ENCODE measurements at regions not wholly inside any gene's neighbourhood (a gene's known extent, or its start where the extent isn't known, plus 50 kb on each side); places are given as distances from the start of the nearest gene placed in this dataset.
"Not testable (repeated sequence)": the region's sequence is repeated elsewhere in the genome, so short reads cannot be mapped to it uniquely, and the experiment has no call there.

DNA sequence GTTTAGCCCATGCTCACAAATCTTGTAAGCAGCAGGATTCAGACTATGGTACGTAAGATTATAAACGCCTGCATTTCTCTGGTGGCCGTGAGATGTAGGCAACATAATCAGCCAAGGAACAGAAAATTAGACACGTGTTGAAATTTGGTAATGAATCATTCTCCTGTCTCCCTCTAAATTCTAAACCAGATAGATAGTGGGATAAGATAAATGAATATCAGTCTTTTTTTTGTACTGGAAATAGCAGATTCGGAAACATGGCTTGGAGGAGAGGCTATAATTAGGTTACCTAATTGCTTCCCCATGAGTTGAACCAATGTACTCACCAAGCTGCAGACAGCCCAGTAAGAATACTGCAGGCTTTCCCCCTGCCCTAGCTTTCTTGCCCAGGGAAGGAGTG, 172.3 kb downstream of the TGFB2 start:
- Mint-ChIP-seq H3K4me3 (no peak overlapping the region), H3K36me3 (ENCODE audit: insufficient read depth) (no peaks in the 10 kb centered on the region), H3K4me1 (ENCODE audit: low read depth) (no peaks in the 10 kb centered on the region), H3K27me3 (ENCODE audit: low read depth) (peaks cover 8% of the 10 kb centered on the region), H3K9me3 (peaks cover 3% of the 10 kb centered on the region)
- no peak for ATAC-seq
- DNase-seq, result no peak

DNA sequence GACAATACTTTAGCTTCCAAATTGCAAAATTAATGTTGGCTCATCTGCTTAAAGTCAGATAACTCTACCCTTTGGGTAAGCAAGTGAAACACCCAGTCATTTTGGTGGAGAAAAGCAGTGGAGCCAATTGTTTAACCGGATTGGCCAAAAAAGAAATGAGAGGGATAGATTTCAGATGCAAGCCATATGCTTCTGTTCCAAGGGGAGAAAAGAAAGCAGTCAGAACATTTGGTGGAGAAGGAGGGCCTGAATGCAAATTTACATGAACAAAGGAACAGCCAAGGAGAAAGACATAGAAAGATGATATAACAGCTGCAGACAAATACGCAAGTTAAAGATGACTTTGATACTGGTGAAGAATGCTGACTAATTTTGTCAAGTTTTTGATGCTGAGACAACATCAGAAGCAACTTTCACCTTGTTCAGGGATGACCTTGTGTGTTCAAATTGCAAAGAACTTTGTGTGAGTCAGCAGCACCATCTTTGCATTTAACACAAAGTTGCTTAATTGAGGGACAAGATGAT, 173.1 kb downstream of the TGFB2 start:
- no peak for ATAC-seq
- Mint-ChIP-seq H3K4me1 (ENCODE audit: low read depth) (no peaks in the 10 kb centered on the region), H3K36me3 (ENCODE audit: insufficient read depth) (no peaks in the 10 kb centered on the region), H3K9me3 (no peaks in the 10 kb centered on the region), H3K4me3 (no peak overlapping the region), H3K27me3 (ENCODE audit: low read depth) (peaks cover 8% of the 10 kb centered on the region)
- DNase-seq, result no peak

DNA sequence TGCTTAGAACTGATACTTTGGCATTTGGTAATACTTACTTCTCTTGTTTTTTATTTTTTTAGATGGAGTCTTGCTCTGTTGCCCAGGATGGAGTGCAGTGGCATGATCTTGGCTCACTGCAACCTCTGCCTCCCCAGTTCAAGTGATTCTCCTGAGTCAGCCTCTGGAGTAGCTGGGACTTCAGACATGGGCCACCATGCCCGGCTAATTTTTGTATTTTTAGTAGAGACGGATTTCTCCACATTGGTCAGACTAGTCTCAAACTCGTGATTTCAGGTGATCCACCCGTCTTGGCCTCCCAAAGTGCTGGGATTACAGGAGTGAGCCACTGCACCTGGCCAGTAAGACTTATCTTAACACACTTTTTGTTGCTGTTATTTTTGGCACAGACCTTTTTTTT, 175.5 kb downstream of the TGFB2 start:
- peaks cover 13% of the 10 kb centered on the region for H3K27me3 Mint-ChIP-seq (ENCODE audit: low read depth)
- not testable (repeated sequence) for ATAC-seq; H3K9me3 Mint-ChIP-seq; H3K4me1 Mint-ChIP-seq (ENCODE audit: low read depth); H3K36me3 Mint-ChIP-seq (ENCODE audit: insufficient read depth); DNase-seq; H3K4me3 Mint-ChIP-seq

DNA sequence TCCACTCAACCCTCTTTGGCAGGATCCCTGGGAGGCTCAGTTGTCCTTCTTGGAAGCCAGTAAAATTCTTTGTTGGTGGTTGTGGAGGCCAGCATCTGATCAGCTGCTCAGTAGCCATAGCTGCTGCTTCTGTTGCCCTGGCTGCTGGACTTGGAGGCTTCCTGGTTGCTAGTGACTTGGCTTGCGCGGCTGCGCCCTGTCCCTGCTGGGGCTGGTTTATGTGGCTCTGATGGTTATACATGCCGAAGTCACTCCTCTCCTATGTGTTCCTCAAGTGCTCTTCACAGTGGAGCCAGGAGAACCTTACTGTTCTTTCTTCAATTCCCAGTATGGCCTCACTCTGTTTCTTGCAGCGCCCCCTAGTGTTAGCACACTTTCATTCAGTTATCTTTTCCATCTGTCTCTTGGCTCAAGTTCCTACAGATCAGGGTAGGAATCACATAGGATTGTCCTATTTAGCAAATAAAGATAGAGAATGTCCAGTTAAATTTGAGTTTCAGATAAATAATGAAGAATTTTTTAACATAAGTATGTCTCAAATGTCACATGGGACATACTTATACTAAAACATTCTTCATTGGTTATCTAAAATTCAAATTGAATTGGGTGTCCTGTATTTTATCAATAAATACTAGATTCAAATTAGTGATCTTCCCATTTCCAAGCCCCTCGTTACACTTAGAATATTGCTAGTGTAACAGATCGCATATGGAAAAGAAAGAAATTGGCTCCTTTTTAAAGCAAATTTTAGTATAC, 176.5 kb downstream of the TGFB2 start:
- ATAC-seq (no peak), DNase-seq (peak; percentile 15)
- no peaks in the 10 kb centered on the region for H3K4me1 Mint-ChIP-seq (ENCODE audit: low read depth)
- H3K4me3 Mint-ChIP-seq, result no peak overlapping the region
- H3K9me3 Mint-ChIP-seq, result no peaks in the 10 kb centered on the region
- peaks cover 13% of the 10 kb centered on the region for H3K27me3 Mint-ChIP-seq (ENCODE audit: low read depth)
- no peaks in the 10 kb centered on the region for H3K36me3 Mint-ChIP-seq (ENCODE audit: insufficient read depth)

DNA sequence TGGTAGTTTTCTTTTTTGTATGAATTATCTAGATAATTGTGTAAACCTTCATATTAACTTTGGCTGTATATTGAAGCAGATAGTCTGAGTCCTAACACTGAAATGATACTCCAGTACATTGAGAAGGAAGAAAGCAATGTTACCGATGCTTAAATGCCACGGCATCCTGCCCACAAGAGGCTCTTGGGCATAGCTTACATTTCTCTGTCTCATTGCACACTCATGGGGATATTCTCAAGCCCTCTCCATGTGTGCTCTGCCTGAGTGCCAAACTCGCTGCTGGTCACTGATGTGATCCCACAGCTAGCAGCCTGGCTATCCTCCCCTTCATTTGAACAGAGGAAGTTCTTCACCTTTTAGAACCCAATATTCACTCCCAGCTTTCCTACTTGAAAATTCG, 179.4 kb downstream of the TGFB2 start:
- Mint-ChIP-seq H3K9me3 (no peaks in the 10 kb centered on the region), H3K27me3 (ENCODE audit: low read depth) (peaks cover 8% of the 10 kb centered on the region), H3K36me3 (ENCODE audit: insufficient read depth) (no peaks in the 10 kb centered on the region), H3K4me3 (no peak overlapping the region), H3K4me1 (ENCODE audit: low read depth) (no peaks in the 10 kb centered on the region)
- DNase-seq (no peak), ATAC-seq (no peak)

DNA sequence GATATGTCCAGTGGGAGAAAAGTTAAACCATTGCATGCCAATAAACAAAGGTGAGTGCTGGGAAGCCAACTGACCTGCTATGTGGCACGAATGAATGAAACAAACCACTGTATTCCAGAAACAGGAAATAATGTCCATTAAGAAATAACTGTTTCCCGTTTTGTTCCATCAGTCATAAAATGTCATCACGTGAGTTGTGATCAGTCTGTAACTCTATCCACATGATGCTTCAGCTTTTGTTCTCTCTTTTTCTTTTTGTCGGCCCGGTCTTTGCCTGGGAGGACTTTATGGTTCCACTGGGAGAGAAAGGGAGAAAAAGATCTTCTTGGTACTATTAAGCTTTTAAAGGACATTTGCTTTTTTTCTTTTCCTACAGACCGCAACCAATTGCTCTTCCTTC, 179.9 kb downstream of the TGFB2 start:
- ATAC-seq, result no peak
- Mint-ChIP-seq H3K4me1 (ENCODE audit: low read depth) (no peaks in the 10 kb centered on the region), H3K36me3 (ENCODE audit: insufficient read depth) (no peaks in the 10 kb centered on the region)

DNA sequence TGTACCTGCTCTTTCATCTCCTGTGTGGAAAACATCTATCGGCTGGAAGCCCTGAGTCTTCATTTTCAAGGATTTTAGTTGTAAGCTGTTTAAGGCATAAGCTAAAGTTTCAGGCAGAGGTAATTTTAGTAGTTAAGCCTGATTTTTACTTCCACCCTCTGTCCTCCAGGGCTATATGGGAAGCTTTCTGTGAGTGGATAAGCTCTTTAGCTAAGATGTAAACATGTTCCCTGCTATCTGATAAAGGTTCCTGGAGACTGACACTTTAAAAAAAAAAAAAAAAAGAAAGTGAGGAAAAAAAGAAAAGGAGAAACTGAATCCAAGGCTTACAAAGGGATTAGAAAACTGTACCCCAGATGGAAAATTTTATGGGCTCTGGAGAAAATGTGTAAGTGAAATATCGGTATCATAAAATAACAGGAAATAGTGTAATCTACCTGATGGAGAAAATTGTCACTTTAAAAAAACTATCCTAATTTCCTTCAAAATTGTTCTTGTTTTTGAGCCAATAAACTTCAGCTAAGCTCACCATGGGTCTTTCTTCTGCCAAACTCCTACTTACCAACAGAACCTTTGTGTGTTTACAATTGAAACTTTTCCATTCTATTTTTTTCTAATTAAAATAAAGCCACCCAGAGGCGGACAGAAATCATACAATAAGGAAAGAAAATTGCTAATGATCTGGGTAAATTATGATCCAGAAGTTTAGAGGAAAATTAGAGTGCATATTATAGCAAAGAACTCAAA, 180.5 kb downstream of the TGFB2 start:
- H3K9me3 Mint-ChIP-seq, result no peaks in the 10 kb centered on the region
- no peak overlapping the region for H3K4me3 Mint-ChIP-seq
- no peaks in the 10 kb centered on the region for H3K4me1 Mint-ChIP-seq (ENCODE audit: low read depth)
- no peak for ATAC-seq
- H3K27me3 Mint-ChIP-seq (ENCODE audit: low read depth), result peaks cover 5% of the 10 kb centered on the region
- DNase-seq, result no peak
- no peaks in the 10 kb centered on the region for H3K36me3 Mint-ChIP-seq (ENCODE audit: insufficient read depth)

More for the DNA sequence above, 179.9 kb downstream of the TGFB2 start:
- peaks cover 8% of the 10 kb centered on the region for H3K27me3 Mint-ChIP-seq (ENCODE audit: low read depth)
- no peaks in the 10 kb centered on the region for H3K9me3 Mint-ChIP-seq
- H3K4me3 Mint-ChIP-seq, result no peak overlapping the region
- no peak for DNase-seq

DNA sequence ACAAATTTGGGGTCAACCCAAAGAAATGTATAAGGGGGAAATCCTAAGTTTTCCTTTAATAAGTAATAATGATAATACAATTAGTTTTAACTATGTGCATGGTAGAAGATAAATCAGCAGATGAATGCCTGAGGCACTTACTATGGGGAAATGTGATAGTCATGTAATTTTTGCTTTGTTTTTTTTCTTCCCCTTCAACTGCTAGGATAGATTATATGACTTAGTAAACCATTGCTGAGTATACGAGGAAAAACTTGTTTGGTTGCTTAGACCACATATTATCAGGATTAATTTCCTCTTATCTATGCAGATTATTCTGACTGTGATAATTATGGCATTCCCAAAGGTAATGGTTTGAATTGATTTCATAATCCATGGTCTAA, 181.1 kb downstream of the TGFB2 start:
- no peak for ATAC-seq
- peaks cover 5% of the 10 kb centered on the region for H3K27me3 Mint-ChIP-seq (ENCODE audit: low read depth)
- H3K36me3 Mint-ChIP-seq (ENCODE audit: insufficient read depth), result no peaks in the 10 kb centered on the region
- no peak overlapping the region for H3K4me3 Mint-ChIP-seq
- H3K4me1 Mint-ChIP-seq (ENCODE audit: low read depth), result no peaks in the 10 kb centered on the region
- DNase-seq, result no peak
- no peaks in the 10 kb centered on the region for H3K9me3 Mint-ChIP-seq

DNA sequence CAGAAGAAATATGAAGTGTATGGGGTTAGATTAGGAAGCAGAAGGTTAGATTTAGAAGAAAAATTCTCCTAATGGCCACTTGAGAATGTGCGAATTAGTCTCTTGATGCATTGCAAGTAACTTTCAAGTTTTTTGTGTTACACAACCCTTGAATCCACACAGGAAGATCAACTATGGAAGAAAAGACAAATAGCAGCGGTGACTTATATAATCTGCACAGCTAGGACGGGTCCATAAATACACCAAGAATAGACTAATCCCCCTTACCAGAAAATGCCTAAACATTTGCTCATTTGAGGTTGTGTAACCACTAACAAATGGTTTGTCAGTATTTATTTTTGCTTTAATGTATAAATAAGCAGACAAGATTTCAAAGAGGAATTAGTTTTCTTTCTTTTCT, 182.6 kb downstream of the TGFB2 start:
- H3K36me3 Mint-ChIP-seq (ENCODE audit: insufficient read depth), result no peaks in the 10 kb centered on the region
- no peak overlapping the region for H3K4me3 Mint-ChIP-seq
- DNase-seq (no peak), ATAC-seq (no peak)
- peaks cover 5% of the 10 kb centered on the region for H3K27me3 Mint-ChIP-seq (ENCODE audit: low read depth)
- no peaks in the 10 kb centered on the region for H3K4me1 Mint-ChIP-seq (ENCODE audit: low read depth)
- H3K9me3 Mint-ChIP-seq, result no peaks in the 10 kb centered on the region

DNA sequence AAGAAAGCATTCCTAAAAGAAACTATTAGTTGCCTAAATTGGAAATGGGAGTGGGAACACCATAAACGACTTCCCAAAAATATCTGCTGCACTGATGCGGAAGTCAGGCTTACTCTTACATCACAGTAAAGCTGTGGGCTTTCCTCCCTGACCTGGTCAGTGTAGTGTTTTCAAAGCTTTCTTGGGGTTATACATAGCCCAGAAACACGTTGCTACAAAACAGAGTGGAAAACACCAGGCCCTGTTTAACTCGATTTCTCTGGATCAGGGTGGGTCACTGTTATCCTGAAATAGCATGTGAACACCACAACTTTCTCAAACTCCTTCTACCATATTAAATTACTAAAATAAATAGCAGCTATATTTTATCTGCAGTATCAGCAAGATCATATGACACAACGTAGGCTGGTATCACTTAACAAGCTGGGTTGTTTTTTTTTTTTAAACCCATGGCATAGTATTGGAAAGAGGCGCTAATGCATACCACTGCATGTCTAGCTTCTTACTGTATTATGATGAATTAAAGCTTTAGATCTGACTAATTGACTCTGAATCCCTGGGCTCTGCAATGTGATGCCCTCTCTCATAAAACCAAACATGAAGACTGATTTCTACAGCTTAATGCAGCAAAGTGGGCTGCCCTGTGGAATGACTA, 184.6 kb downstream of the TGFB2 start:
- Mint-ChIP-seq H3K4me1 (ENCODE audit: low read depth) (no peaks in the 10 kb centered on the region), H3K27me3 (ENCODE audit: low read depth) (peaks cover 5% of the 10 kb centered on the region), H3K9me3 (no peaks in the 10 kb centered on the region), H3K4me3 (no peak overlapping the region), H3K36me3 (ENCODE audit: insufficient read depth) (no peaks in the 10 kb centered on the region)
- DNase-seq, result no peak
- no peak for ATAC-seq

DNA sequence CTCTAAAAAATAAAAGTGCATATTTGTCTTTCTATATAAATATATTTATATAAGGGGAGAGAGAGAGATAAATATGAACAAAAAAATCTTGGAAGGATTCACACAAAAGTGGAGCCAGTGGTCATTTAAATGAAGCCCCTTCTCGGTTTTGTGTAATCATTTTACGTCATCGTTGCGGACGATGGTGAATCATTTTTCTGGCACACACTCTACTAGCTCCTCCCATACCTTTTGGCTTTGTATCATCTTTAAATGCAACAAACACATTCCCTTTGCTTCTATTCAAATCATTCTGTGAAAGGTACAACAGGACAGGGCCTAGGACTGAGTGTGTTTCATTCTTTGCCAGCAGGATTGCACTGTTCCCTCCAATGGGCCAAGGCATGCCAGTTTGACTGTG, 186.8 kb downstream of the TGFB2 start:
- Mint-ChIP-seq H3K4me3 (no peak overlapping the region), H3K36me3 (ENCODE audit: insufficient read depth) (no peaks in the 10 kb centered on the region), H3K27me3 (ENCODE audit: low read depth) (peaks cover 3% of the 10 kb centered on the region), H3K4me1 (ENCODE audit: low read depth) (no peaks in the 10 kb centered on the region), H3K9me3 (no peaks in the 10 kb centered on the region)
- ATAC-seq (no peak), DNase-seq (no peak)

DNA sequence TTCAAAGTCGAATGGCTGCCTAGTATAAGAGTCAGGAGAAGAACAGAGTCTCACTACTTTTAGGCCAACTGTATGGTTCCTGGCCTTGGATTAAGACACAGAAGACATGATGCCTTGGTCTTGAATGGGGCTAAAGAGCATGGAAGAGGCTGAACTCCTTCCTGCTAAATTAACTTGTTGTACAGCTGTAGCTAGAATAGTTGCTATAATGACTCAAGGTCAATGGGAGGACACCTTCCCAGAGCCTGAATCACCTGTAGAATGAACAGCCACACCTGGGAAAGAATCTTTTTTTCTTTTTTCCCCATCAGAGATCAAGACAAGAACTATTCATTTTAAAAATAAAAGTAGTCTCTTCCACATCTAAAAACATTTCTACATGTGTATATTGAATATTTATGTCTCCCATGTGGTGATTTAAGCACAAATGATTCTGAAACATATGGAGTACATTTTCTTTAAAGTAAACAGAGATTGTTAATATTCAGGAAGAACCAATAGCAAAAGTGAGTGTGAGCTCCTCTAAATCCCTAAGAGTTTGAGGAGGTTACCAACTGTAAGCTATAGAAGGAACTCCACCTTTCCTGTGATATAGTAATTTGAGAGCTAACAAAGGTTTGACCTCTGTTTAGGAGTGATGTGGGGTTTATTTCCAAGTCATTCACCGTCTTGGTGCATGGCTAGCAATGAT, 191.3 kb downstream of the TGFB2 start:
- DNase-seq (no peak), ATAC-seq (no peak)
- no peaks in the 10 kb centered on the region for H3K36me3 Mint-ChIP-seq (ENCODE audit: insufficient read depth)
- H3K4me1 Mint-ChIP-seq (ENCODE audit: low read depth), result no peaks in the 10 kb centered on the region
- H3K27me3 Mint-ChIP-seq (ENCODE audit: low read depth), result peaks cover 3% of the 10 kb centered on the region
- no peaks in the 10 kb centered on the region for H3K9me3 Mint-ChIP-seq
- no peak overlapping the region for H3K4me3 Mint-ChIP-seq

DNA sequence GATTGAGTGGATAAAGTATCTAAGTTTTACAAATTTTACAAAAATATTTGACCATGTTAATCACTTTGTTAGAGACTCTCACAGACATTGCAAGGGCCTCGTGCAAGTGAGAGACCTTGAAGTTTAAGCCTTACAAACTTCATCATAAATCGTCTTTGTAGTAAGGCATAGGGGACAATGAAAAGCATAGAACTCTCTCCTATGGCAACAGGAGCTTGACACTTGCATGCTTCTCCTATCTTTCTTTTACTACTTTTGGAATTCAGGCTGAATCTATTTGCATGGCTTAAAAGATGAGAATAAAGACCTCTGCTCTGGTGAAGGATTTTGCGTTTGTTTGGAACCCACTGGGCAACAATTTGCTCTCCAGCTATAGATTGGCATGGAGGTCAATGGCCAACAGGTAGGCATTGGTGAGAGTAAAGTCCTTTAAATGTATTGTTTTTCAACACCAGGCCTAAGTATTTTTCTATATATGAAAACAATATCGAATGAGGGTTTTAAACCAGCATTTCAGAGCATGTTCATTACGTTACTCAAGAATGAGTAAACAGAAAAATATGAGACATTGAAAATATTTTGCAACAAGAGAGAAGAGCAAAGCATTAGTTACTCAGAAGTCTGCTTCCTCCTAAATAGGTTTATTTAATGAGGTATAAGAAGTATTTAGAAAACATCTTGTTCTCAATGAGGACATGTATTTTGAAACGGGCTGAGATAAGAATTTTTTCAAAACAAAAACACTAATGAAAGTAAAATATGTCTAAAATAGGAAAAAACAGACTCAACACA, 192.2 kb downstream of the TGFB2 start:
- peaks cover 3% of the 10 kb centered on the region for H3K27me3 Mint-ChIP-seq (ENCODE audit: low read depth)
- no peak for ATAC-seq
- no peaks in the 10 kb centered on the region for H3K9me3 Mint-ChIP-seq

DNA sequence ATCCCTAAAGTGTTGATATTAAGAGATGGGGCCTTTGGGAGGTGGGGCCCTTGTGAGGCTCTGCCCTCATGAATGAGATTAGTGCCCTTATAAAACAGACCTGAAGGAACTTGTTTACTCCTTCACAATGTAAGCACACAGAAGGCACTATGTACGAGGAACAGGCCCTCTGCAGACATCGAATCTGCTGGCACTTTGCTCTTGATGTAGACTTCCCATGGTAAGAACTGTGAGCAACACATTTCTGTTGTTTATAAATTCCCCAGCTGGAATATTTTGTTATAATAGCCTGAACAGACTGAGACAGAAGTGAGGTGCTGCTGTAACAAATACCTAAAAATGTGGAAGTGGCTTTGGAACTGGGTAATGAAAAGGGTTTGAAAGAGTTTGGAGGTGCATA, 193.2 kb downstream of the TGFB2 start:
- ATAC-seq, result no peak
- Mint-ChIP-seq H3K36me3 (ENCODE audit: insufficient read depth) (no peaks in the 10 kb centered on the region), H3K27me3 (ENCODE audit: low read depth) (peaks cover 3% of the 10 kb centered on the region), H3K4me3 (no peak overlapping the region), H3K4me1 (ENCODE audit: low read depth) (no peaks in the 10 kb centered on the region), H3K9me3 (no peaks in the 10 kb centered on the region)
- DNase-seq, result no peak

More for the DNA sequence above, 192.2 kb downstream of the TGFB2 start:
- Mint-ChIP-seq H3K4me1 (ENCODE audit: low read depth) (no peaks in the 10 kb centered on the region), H3K4me3 (no peak overlapping the region), H3K36me3 (ENCODE audit: insufficient read depth) (no peaks in the 10 kb centered on the region)
- DNase-seq, result no peak
